VCaP (cell line): ENCODE measurements at regions not wholly inside any gene's neighbourhood (a gene's known extent, or its start where the extent isn't known, plus 50 kb on each side); places are given as distances from the start of the nearest gene placed in this dataset.

Experiments
- H3K27ac ChIP-seq: fragments of 450-650 bp; 2 replicates; pipeline ENCODE4 v1.5.1; 2017
- CTCF ChIP-seq: fragments of 450-650 bp; conservative IDR thresholded peaks from 2 replicates; pipeline ENCODE4 v1.5.1; 2017; ENCODE audit warnings: mild to moderate bottlenecking, moderate library complexity

- no peak for TF ChIP-seq CTCF
- no peak overlapping the region for H3K27ac ChIP-seq
Observed at GRCh38 chr1:82707681-82708080, 906.9 kb downstream of the ADGRL2 start.

GRCh38 chr1:82706741-82707140 lies 906.0 kb downstream of the ADGRL2 start:
- TF ChIP-seq CTCF = no peak
- H3K27ac ChIP-seq = no peak overlapping the region

GRCh38 chr1:82704966-82705365 lies 904.2 kb downstream of the ADGRL2 start:
- no peak overlapping the region for H3K27ac ChIP-seq
- TF ChIP-seq CTCF = no peak

- H3K27ac ChIP-seq = no peak overlapping the region
- TF ChIP-seq CTCF = no peak
Observed at GRCh38 chr1:82704393-82704792, 903.7 kb downstream of the ADGRL2 start.

GRCh38 chr1:82703951-82704350 lies 903.2 kb downstream of the ADGRL2 start:
- no peak overlapping the region for H3K27ac ChIP-seq

GRCh38 chr1:82700476-82700875 lies 899.7 kb downstream of the ADGRL2 start:
- no peak overlapping the region for H3K27ac ChIP-seq
- no peak for TF ChIP-seq CTCF

More at GRCh38 chr1:82703951-82704350, 903.2 kb downstream of the ADGRL2 start:
- no peak for TF ChIP-seq CTCF

GRCh38 chr1:82697965-82698364 lies 897.2 kb downstream of the ADGRL2 start:
- no peak for TF ChIP-seq CTCF
- no peak overlapping the region for H3K27ac ChIP-seq

- no peak for TF ChIP-seq CTCF
- no peak overlapping the region for H3K27ac ChIP-seq
Observed at GRCh38 chr1:82695443-82695842, 894.7 kb downstream of the ADGRL2 start.
